ENCODE measurements at regions not wholly inside any gene's neighbourhood (a gene's known extent, or its start where the extent isn't known, plus 50 kb on each side); places are given as distances from the start of the nearest gene placed in this dataset.

GRCh38 chr7:1309290-1309689, 76.6 kb downstream of the UNCX start:
- Histone ChIP-seq H3K9me3 (no peaks in the 10 kb centered on the region), H3K27ac (no peak overlapping the region), H3K4me3 (no peak overlapping the region), H3K27me3 (no peaks in the 10 kb centered on the region), H3K4me1 (no peaks in the 10 kb centered on the region), H3K36me3 (no peaks in the 10 kb centered on the region), H3K9ac (ENCODE audit: low read depth in 2 of 2, low read length in 2 of 2) (no peak overlapping the region)
- no peak for TF ChIP-seq CTCF (IDR thresholded peaks at IDR 0.05)
- no peak for DNase-seq
- intact Hi-C loops (cut with DNase I) = no loop called here

- Histone ChIP-seq H3K36me3 (no peaks in the 10 kb centered on the region), H3K27ac (no peak overlapping the region), H3K4me1 (no peaks in the 10 kb centered on the region), H3K9me3 (no peaks in the 10 kb centered on the region), H3K4me3 (no peak overlapping the region), H3K27me3 (no peaks in the 10 kb centered on the region), H3K9ac (ENCODE audit: low read depth in 2 of 2, low read length in 2 of 2) (no peak overlapping the region)
- intact Hi-C loops (cut with DNase I) = no loop called here
- TF ChIP-seq CTCF (IDR thresholded peaks at IDR 0.05) = no peak
- no peak for DNase-seq
These were observed 77.3 kb downstream of the UNCX start for GRCh38 chr7:1309996-1310395.

- Histone ChIP-seq H3K9me3 (no peaks in the 10 kb centered on the region), H3K36me3 (no peaks in the 10 kb centered on the region), H3K27me3 (no peaks in the 10 kb centered on the region), H3K4me3 (no peak overlapping the region), H3K9ac (ENCODE audit: low read depth in 2 of 2, low read length in 2 of 2) (no peak overlapping the region), H3K4me1 (no peaks in the 10 kb centered on the region), H3K27ac (no peak overlapping the region)
- intact Hi-C loops (cut with DNase I) = no loop called here
- no peak for TF ChIP-seq CTCF (IDR thresholded peaks at IDR 0.05)
- no peak for DNase-seq
These were observed 78.3 kb downstream of the UNCX start for GRCh38 chr7:1310936-1311335.

- H3K27ac ChIP-seq = no peak overlapping the region
- TF ChIP-seq CTCF (IDR thresholded peaks at IDR 0.05) = no peak
- intact Hi-C loops (cut with DNase I) = no loop called here
- DNase-seq = no peak
- no peaks in the 10 kb centered on the region for H3K9me3 ChIP-seq
- no peaks in the 10 kb centered on the region for H3K4me1 ChIP-seq
- no peak overlapping the region for H3K4me3 ChIP-seq
- H3K9ac ChIP-seq (ENCODE audit: low read depth in 2 of 2, low read length in 2 of 2) = no peak overlapping the region
- H3K36me3 ChIP-seq = no peaks in the 10 kb centered on the region
- no peaks in the 10 kb centered on the region for H3K27me3 ChIP-seq
These were observed 78.9 kb downstream of the UNCX start for GRCh38 chr7:1311406-1312135.

- intact Hi-C loops (cut with DNase I) = no loop called here
- Histone ChIP-seq H3K36me3 (no peaks in the 10 kb centered on the region), H3K9me3 (no peaks in the 10 kb centered on the region), H3K27ac (no peak overlapping the region), H3K4me1 (no peaks in the 10 kb centered on the region), H3K27me3 (no peaks in the 10 kb centered on the region), H3K9ac (ENCODE audit: low read depth in 2 of 2, low read length in 2 of 2) (no peak overlapping the region), H3K4me3 (no peak overlapping the region)
- no peak for DNase-seq
- TF ChIP-seq CTCF (IDR thresholded peaks at IDR 0.05) = no peak
These were observed 79.7 kb downstream of the UNCX start for GRCh38 chr7:1312136-1313070.

All from colonic mucosa (tissue), 4 donors.